C4-2B (cell line): ENCODE measurements at regions not wholly inside any gene's neighbourhood (a gene's known extent, or its start where the extent isn't known, plus 50 kb on each side); places are given as distances from the start of the nearest gene placed in this dataset.

Experiments used
- H3K27ac ChIP-seq: fragments of 450-650 bp; 2 replicates; pipeline ENCODE4 v1.5.1; 2017
- CTCF ChIP-seq: fragments of 450-650 bp; conservative IDR thresholded peaks from 2 replicates; pipeline ENCODE4 v1.5.1; 2017; ENCODE audit warnings: mild to moderate bottlenecking
- ZFX ChIP-seq: fragments of 450-650 bp; IDR thresholded peaks from 2 replicates; pipeline ENCODE4 v1.6.1; 2017

- H3K27ac ChIP-seq, result no peak overlapping the region
- TF ChIP-seq ZFX (no peak), CTCF (no peak)
Measured at GRCh38 chr2:196589419-196589818, 50.1 kb upstream of the CCDC150 start.
